AG10803 (cell line): ENCODE measurements at regions not wholly inside any gene's neighbourhood (a gene's known extent, or its start where the extent isn't known, plus 50 kb on each side); places are given as distances from the start of the nearest gene placed in this dataset.

Experiments used
- DNase-seq: peaks from one replicate; pipeline ENCODE4 v3.0.0; 2010; ENCODE audit warnings: low read depth
- H3K4me3 ChIP-seq: 2 replicates; pipeline ENCODE4 v1.5.1; 2011; ENCODE audit warnings: mild to moderate bottlenecking, low read length, control low read depth
- TF ChIP-seq, protein P1 (sequence below): conservative IDR thresholded peaks from 2 replicates; pipeline ENCODE4 v1.5.1; 2011; ENCODE audit warnings: mild to moderate bottlenecking, low read length, control low read depth, inconsistent platforms

DNA sequence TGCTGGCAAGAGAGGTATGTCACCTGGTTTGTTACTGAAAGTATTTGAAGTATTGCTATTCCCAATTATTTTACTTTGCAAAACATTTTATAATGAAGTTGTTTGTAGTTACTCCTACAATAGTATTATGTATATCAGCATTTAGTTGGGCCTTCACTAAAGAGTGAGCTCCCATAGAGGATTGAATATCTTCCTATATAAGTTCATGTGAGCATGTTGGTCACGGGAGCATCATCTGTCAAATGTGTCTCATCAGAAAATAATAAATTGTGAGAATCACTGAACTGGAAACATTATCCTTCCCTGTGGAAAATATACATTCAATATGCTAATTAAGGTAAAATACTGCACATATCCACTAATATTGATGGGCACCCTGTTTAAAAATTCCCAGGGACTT, 360.1 kb upstream of the ADGRL3 start:
- no peak overlapping the region for H3K4me3 ChIP-seq
- DNase-seq = no peak
- TF ChIP-seq, protein P1, sequence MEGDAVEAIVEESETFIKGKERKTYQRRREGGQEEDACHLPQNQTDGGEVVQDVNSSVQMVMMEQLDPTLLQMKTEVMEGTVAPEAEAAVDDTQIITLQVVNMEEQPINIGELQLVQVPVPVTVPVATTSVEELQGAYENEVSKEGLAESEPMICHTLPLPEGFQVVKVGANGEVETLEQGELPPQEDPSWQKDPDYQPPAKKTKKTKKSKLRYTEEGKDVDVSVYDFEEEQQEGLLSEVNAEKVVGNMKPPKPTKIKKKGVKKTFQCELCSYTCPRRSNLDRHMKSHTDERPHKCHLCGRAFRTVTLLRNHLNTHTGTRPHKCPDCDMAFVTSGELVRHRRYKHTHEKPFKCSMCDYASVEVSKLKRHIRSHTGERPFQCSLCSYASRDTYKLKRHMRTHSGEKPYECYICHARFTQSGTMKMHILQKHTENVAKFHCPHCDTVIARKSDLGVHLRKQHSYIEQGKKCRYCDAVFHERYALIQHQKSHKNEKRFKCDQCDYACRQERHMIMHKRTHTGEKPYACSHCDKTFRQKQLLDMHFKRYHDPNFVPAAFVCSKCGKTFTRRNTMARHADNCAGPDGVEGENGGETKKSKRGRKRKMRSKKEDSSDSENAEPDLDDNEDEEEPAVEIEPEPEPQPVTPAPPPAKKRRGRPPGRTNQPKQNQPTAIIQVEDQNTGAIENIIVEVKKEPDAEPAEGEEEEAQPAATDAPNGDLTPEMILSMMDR = no peak

GRCh38 chr4:60846678-60847077, 353.4 kb upstream of the ADGRL3 start:
- no peak for DNase-seq
- TF ChIP-seq, protein P1 = no peak
- no peak overlapping the region for H3K4me3 ChIP-seq

GRCh38 chr4:60847614-60848013, 352.5 kb upstream of the ADGRL3 start:
- TF ChIP-seq, protein P1 = no peak
- DNase-seq = no peak
- H3K4me3 ChIP-seq = no peak overlapping the region

DNA sequence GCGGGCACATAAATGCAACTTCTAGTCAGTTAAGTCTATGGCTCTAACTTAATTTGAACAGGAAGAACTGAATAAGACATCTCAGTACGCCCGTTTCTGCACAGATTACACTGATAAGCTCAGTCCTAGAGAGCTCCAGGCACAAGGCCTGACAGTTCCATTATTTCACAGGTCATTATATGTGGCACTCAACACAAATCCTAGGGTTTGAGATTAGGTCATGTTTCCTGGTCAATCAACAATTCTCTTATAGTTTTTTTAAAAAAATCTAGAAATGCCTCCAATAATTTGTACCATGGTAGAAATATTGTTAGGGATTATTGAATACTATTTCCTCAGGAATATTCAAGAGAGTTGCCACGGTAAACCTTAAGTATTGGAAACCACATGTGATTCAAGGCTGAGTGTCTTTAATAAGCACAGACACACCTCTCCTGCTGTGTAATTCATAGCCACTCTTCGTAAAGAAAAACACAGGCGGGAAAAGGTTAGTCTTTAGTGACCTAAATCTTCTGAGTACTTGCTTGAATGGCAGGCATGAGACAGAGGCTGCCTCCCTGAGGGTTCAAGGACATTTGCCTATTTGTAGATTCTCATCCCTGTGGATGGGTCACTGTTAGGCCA, 342.9 kb upstream of the ADGRL3 start:
- no peak for DNase-seq

GRCh38 chr4:60863442-60863841, 336.7 kb upstream of the ADGRL3 start:
- no peak for DNase-seq
- TF ChIP-seq, protein P1 = no peak
- H3K4me3 ChIP-seq = no peak overlapping the region

More for the DNA sequence above, 342.9 kb upstream of the ADGRL3 start:
- no peak overlapping the region for H3K4me3 ChIP-seq
- TF ChIP-seq, protein P1 = no peak

DNA sequence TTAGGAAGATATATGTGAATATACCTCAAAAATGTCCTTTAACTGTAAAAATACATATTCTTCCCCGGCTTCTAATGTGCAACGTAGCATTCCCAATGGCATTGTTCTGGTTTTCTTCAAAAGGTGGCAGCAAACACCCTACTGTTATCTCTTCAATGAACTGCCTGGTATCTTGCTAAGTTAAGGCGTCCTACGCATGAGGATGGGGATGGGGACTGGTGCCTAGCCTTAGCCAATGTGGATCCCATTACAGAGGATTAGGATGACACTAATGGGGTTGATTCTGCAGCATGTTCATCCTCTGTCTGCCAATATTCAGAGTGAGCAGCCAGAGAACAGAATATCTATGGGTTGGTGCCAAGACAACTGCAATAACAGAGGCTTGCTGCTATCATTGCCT, 334.9 kb upstream of the ADGRL3 start:
- TF ChIP-seq, protein P1 = no peak
- no peak for DNase-seq
- H3K4me3 ChIP-seq = no peak overlapping the region

DNA sequence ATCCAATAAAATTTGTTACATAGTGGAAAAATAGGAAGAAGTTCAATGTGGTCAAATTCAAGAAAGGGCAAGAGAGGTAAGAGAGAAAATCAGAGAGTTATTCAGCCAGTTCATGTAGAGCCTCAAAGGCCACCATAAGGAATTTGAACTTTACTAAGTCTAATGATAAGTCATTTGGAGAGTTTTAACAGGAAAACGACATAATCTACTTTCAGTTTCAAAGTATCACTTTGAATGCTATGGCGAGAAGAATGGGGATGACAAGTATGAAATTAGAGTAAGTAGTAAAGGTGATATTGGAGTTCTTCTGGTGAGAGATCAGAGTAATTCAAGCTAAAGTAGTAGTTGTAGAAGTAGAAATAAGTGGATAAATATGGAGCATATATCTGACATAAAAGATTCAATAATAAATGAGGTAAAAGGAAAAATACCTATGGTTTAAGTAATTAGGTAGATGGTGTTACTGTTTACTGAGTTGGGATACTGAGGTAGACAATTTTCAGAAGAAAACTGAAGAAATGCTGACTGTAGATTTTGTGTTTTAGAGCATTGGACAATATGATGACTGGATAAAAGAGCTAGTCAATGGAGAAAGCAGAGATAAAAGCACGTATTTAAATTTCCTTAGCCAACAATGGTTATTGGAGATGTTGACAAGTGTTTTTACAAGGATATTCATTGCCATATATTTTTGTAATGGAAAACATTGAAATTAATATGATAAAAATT, 331.7 kb upstream of the ADGRL3 start:
- no peak overlapping the region for H3K4me3 ChIP-seq
- TF ChIP-seq, protein P1 = no peak
- DNase-seq = no peak
